Colonic mucosa (tissue), 4 donors: ENCODE measurements at regions not wholly inside any gene's neighbourhood (a gene's known extent, or its start where the extent isn't known, plus 50 kb on each side); places are given as distances from the start of the nearest gene placed in this dataset.
"Not testable (repeated sequence)": the region's sequence is repeated elsewhere in the genome, so short reads cannot be mapped to it uniquely, and the experiment has no call there.

ENCODE experiments used
- DNase-seq: peaks from one replicate; pipeline ENCODE4 v3.0.0-alpha.2; 2020
- H3K27ac ChIP-seq: fragments of 200-600 bp; one replicate; pipeline ENCODE4 v1.8.0; 2021
- H3K27me3 ChIP-seq: fragments of 200-600 bp; one replicate; pipeline ENCODE4 v1.8.0; 2021
- H3K36me3 ChIP-seq: fragments of 200-600 bp; one replicate; pipeline ENCODE4 v1.8.0; 2021
- H3K4me1 ChIP-seq: fragments of 200-600 bp; one replicate; pipeline ENCODE4 v1.8.0; 2021; ENCODE audit warnings: mild to moderate bottlenecking
- H3K4me3 ChIP-seq: fragments of 200-600 bp; one replicate; pipeline ENCODE4 v1.8.0; 2021
- H3K9ac ChIP-seq, 2 donors: one replicate each; pipeline ENCODE4 v1.7.0; 2013; ENCODE audit warnings: control low read depth in 2 of 2, low read depth in 2 of 2, low read length in 2 of 2
- H3K9me3 ChIP-seq: fragments of 200-600 bp; one replicate; pipeline ENCODE4 v1.8.0; 2021
- intact Hi-C: fragments of 100-400 bp; cut with DNase I; formaldehyde crosslinking; loops from one replicate; pipeline ENCODE4 v1.14.1; 2022
- TF ChIP-seq, protein P1 (sequence below): fragments of 200-600 bp; IDR thresholded peaks from one replicate; pipeline ENCODE4 v1.8.0; 2022; ENCODE audit warnings: antibody characterized with exemption, mild to moderate bottlenecking
- donor health status: healthy.
- donor health status: DM: no; HTN: no; CAD: no.
- donor health status: DM: no; HTN: no; CAD: no.

DNA sequence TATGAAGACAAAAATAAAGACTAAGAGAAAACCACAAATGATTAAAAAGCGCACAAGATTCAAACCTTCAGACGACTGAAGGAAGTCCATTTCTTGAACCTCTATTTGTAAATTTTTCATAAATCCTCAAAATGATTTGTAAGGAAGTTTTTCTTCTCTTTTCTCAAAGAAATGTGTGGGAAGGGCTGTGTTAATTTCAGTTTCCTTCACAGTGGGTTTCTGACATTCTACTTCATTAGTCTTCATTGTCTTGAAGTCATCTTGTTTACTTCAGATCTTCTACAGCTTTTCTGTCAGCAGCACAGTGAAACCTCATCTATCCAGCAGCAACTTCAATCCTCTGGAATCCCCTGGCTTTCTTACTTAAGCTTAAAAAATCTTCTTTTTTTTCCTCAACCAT, 87.6 kb upstream of the MYLIP start:
- Histone ChIP-seq H3K9me3 (no peaks in the 10 kb centered on the region), H3K27ac (no peak overlapping the region), H3K36me3 (no peaks in the 10 kb centered on the region), H3K9ac (no peak overlapping the region), H3K4me1 (no peaks in the 10 kb centered on the region), H3K27me3 (no peaks in the 10 kb centered on the region), H3K4me3 (no peak overlapping the region)
- TF ChIP-seq, protein P1, sequence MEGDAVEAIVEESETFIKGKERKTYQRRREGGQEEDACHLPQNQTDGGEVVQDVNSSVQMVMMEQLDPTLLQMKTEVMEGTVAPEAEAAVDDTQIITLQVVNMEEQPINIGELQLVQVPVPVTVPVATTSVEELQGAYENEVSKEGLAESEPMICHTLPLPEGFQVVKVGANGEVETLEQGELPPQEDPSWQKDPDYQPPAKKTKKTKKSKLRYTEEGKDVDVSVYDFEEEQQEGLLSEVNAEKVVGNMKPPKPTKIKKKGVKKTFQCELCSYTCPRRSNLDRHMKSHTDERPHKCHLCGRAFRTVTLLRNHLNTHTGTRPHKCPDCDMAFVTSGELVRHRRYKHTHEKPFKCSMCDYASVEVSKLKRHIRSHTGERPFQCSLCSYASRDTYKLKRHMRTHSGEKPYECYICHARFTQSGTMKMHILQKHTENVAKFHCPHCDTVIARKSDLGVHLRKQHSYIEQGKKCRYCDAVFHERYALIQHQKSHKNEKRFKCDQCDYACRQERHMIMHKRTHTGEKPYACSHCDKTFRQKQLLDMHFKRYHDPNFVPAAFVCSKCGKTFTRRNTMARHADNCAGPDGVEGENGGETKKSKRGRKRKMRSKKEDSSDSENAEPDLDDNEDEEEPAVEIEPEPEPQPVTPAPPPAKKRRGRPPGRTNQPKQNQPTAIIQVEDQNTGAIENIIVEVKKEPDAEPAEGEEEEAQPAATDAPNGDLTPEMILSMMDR, result no peak
- intact Hi-C loops, result no loop called here
- DNase-seq, result no peak

DNA sequence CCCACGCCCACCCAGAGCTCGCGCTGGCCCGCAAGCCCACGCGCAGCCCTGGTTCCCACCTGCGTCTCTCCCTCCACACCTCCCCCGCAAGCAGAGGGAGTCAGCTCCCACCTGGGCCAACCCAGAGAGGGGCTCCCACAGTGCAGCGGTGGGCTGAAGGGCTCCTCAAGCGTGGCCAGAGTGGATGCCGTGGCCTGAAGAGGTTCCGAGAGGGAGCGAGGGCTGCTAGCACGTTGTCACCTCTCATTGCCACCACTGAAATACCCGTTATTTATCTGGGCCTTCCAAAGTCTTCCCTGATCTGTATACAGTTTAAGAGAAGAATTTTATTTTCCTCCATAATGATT, 88.3 kb upstream of the MYLIP start:
- no peaks in the 10 kb centered on the region for H3K27me3 ChIP-seq
- no peaks in the 10 kb centered on the region for H3K36me3 ChIP-seq

DNA sequence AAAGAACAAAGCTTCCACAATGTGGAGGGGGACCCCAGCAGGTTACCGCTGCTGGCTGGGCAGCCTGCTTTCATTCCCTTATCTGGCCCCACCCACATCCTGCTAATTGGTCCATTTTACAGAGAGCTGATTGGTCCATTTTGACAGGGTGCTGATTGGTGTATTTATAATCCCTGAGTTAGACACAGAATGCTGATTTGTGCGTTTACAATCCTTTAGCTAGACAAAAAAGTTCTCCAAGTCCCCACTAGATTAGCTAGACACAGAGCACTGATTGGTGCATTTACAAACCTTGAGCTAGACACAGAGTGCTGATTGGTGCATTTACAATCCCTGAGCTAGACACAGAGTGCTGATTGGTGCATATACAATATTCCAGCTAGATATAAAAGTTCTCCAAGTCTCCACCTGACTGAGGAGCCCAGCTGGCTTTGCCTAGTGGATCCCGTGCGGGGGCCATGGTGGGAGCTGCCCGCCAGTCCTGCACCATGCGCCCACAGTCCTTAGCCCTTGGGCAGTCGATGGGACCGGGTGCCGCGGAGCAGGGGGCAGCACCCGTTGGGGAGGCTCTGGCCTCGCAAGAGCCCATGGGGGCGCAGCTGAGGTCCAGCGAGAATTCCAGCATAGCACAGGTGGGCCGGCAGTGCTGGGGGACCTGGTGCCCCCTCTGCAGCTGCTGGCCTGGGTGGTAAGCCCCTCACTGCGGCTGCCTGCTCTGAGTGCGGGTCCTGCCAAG, 88.8 kb upstream of the MYLIP start:
- H3K9me3 ChIP-seq, DNase-seq, H3K9ac ChIP-seq, H3K27ac ChIP-seq, H3K36me3 ChIP-seq, H3K4me1 ChIP-seq, H3K27me3 ChIP-seq, intact Hi-C loops, H3K4me3 ChIP-seq: not testable (repeated sequence)

More for the DNA sequence above, 88.3 kb upstream of the MYLIP start:
- intact Hi-C loops, result no loop called here
- H3K4me1 ChIP-seq, result no peaks in the 10 kb centered on the region
- no peak overlapping the region for H3K4me3 ChIP-seq
- no peak overlapping the region for H3K9ac ChIP-seq
- H3K9me3 ChIP-seq, result no peaks in the 10 kb centered on the region
- H3K27ac ChIP-seq, result no peak overlapping the region
- TF ChIP-seq, protein P1, result no peak
- DNase-seq, result no peak

DNA sequence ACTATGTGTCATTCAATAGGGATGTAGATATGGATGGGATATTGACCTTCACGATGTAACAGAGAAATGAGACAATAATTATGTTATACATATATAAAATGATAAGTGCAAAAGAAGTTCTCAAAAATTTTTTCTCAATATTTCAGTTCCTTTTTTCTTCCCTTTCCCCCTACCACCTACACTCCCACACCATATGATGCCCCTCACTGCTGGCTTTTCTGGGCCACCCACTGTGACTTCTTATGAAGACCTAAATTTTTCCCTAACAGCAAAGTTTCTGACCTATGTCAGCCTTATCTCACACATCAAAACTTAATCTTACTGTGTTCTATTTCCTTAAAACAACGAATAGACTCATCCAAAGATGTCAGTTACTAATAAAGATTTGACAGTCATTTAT, 89.9 kb upstream of the MYLIP start:
- Histone ChIP-seq H3K9me3 (no peaks in the 10 kb centered on the region), H3K27ac (no peak overlapping the region), H3K4me3 (no peak overlapping the region), H3K27me3 (no peaks in the 10 kb centered on the region), H3K9ac (no peak overlapping the region), H3K4me1 (no peaks in the 10 kb centered on the region), H3K36me3 (no peaks in the 10 kb centered on the region)
- intact Hi-C loops, result no loop called here
- no peak for DNase-seq
- TF ChIP-seq, protein P1, result no peak

DNA sequence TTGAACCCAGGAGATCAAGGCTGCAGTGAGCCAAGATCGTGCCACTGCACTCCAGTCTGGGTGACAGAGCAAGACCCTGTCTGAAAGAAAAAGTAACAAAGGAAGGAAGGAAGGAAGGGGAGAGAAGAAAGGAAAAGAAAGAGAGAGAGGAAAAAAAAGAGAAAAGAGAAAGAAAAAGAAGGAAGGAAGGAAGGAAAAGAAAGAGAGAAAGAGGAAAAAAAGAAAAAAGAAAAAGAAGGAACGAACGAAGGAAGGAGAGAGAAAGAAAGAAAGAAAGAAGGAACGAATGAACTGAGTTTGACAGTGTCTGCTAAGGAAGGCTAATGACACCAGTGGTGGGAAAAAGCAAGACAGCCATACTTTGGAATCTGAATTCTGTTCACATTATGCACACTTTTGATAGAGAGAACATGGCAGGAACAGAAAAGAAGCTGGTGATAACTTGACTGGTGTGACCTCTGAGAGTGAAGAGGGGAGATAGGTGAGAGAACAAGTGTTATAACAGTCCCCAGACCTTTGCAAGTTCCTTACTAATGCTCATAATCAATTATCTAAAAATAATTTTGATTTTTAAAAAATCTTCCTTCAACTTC, 93.3 kb upstream of the MYLIP start:
- Histone ChIP-seq H3K4me1 (no peaks in the 10 kb centered on the region), H3K36me3 (no peaks in the 10 kb centered on the region), H3K4me3 (no peak overlapping the region), H3K9ac (no peak overlapping the region), H3K27me3 (no peaks in the 10 kb centered on the region), H3K9me3 (no peaks in the 10 kb centered on the region), H3K27ac (no peak overlapping the region)
- TF ChIP-seq, protein P1, result no peak
- no peak for DNase-seq
- intact Hi-C loops, result no loop called here

DNA sequence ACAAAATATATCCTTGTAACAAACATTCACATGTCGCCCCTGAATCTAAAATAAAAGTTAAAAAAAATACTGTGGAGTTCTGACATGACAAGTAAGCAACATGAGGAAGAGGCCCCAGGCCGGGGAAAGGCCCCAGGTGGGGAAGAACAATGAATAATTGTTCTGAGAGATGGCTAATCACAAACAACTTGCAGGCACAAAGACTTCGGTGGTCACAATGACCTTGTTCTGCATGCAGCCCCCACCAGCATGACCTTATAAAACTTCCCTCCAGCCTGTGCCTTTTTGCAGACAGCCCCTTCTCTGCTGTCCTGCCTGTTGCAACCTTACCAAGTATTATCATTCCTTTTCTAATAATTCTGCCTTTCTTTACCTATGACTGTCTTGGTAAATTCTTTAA, 95.7 kb upstream of the MYLIP start:
- no peak overlapping the region for H3K9ac ChIP-seq
- H3K4me1 ChIP-seq, result no peaks in the 10 kb centered on the region
- intact Hi-C loops, result no loop called here
- no peaks in the 10 kb centered on the region for H3K36me3 ChIP-seq
- no peaks in the 10 kb centered on the region for H3K9me3 ChIP-seq
- TF ChIP-seq, protein P1, result no peak
- DNase-seq, result no peak
- no peak overlapping the region for H3K4me3 ChIP-seq
- no peaks in the 10 kb centered on the region for H3K27me3 ChIP-seq
- no peak overlapping the region for H3K27ac ChIP-seq
